PC-9 (cell line): ENCODE measurements at regions not wholly inside any gene's neighbourhood (a gene's known extent, or its start where the extent isn't known, plus 50 kb on each side); places are given as distances from the start of the nearest gene placed in this dataset.

Experiments
- EZH2 ChIP-seq: fragments of 200-600 bp; sonication (generic); IDR thresholded peaks from 2 replicates; pipeline ENCODE4 v1.8.0; 2017; ENCODE audit warnings: antibody characterized with exemption, low read depth
- TF ChIP-seq, protein P1 (sequence below): fragments of 200-600 bp; sonication (generic); conservative IDR thresholded peaks from 2 replicates; pipeline ENCODE4 v1.6.1; 2017; ENCODE audit warnings: mixed run types, antibody characterized with exemption, mild to moderate bottlenecking, moderate library complexity

DNA sequence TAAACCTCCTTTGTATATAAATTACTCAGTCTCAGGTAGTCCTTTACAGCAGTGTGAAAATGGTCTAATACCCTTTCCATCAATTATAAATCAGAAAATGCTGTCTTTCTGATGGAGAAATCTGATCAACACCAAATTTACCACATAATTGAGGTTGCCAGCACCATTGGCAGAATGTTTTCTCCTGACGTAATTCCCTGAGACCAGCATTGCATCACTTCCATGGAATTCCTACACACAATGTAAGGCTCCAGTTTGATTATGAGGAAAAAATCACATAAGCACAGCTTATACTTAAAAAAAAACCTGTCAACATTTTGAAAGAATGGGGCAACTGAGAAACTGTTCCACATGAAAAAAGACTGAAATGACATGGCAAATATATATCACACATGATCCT, 618.7 kb upstream of the CDH6 start:
- TF ChIP-seq, protein P1, sequence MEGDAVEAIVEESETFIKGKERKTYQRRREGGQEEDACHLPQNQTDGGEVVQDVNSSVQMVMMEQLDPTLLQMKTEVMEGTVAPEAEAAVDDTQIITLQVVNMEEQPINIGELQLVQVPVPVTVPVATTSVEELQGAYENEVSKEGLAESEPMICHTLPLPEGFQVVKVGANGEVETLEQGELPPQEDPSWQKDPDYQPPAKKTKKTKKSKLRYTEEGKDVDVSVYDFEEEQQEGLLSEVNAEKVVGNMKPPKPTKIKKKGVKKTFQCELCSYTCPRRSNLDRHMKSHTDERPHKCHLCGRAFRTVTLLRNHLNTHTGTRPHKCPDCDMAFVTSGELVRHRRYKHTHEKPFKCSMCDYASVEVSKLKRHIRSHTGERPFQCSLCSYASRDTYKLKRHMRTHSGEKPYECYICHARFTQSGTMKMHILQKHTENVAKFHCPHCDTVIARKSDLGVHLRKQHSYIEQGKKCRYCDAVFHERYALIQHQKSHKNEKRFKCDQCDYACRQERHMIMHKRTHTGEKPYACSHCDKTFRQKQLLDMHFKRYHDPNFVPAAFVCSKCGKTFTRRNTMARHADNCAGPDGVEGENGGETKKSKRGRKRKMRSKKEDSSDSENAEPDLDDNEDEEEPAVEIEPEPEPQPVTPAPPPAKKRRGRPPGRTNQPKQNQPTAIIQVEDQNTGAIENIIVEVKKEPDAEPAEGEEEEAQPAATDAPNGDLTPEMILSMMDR: no peak
- no peak for TF ChIP-seq EZH2
